HCT116 (cell line): ENCODE measurements at regions not wholly inside any gene's neighbourhood (a gene's known extent, or its start where the extent isn't known, plus 50 kb on each side); places are given as distances from the start of the nearest gene placed in this dataset.

Experiments used
- CBX3 ChIP-seq: IDR thresholded peaks from 2 replicates; pipeline ENCODE4 v1.6.1; 2012; ENCODE audit warnings: low read depth
- EGR1 ChIP-seq: IDR thresholded peaks from 2 replicates; pipeline ENCODE4 v1.6.1; 2012; ENCODE audit warnings: low read depth
- ELF1 ChIP-seq: IDR thresholded peaks from 2 replicates; pipeline ENCODE4 v1.6.1; 2012; ENCODE audit warnings: low read depth, borderline replicate concordance
- EZH2 ChIP-seq: fragments of 200-600 bp; sonication (generic); IDR thresholded peaks from 2 replicates; pipeline ENCODE4 v1.6.1; 2017; ENCODE audit warnings: antibody characterized with exemption, mixed run types
- EZH2phosphoT487 ChIP-seq: fragments of 200-600 bp; IDR thresholded peaks from 2 replicates; pipeline ENCODE4 v1.6.1; 2018; ENCODE audit warnings: antibody characterized with exemption, borderline replicate concordance
- MAX ChIP-seq: IDR thresholded peaks from 2 replicates; pipeline ENCODE4 v1.6.1; 2012
- POLR2A ChIP-seq: IDR thresholded peaks from 2 replicates; pipeline ENCODE4 v1.7.0; 2011; ENCODE audit warnings: borderline replicate concordance; ENCODE audit not compliant: insufficient read depth, insufficient read length; ENCODE audit errors: extremely low read depth
- POLR2AphosphoS5 ChIP-seq: IDR thresholded peaks from 2 replicates; pipeline ENCODE4 v1.6.1; 2011; ENCODE audit warnings: mild to moderate bottlenecking, low read depth, low read length, moderate library complexity
- YY1 ChIP-seq: IDR thresholded peaks from 2 replicates; pipeline ENCODE4 v1.6.1; 2011; ENCODE audit warnings: low read length, low read depth, moderate library complexity, mild to moderate bottlenecking; ENCODE audit not compliant: insufficient replicate concordance; ENCODE audit errors: extremely low read depth
- ZFX ChIP-seq: fragments of 450-650 bp; IDR thresholded peaks from 2 replicates; pipeline ENCODE4 v1.6.1; 2017
- ZNF274 ChIP-seq: fragments of 200-500 bp; sonication (Bioruptor generic); IDR thresholded peaks from 2 replicates; pipeline ENCODE4 v1.6.1; 2014; ENCODE audit warnings: mild to moderate bottlenecking, low read depth, low read length, inconsistent platforms
- TF ChIP-seq, protein P1 (sequence below), 3 experiments: fragments of 200-600 bp in 1 of 3; sonication (generic) in 1 of 3; IDR thresholded peaks in 2 of 3; conservative IDR thresholded peaks in 1 of 3; 2 replicates each; pipeline ENCODE4 v1.5.1; 2012 to 2017; ENCODE audit warnings: low read depth in 2 of 3, low read length in 2 of 3, antibody characterized with exemption in 1 of 3, borderline replicate concordance in 1 of 3, control low read depth in 1 of 3, mild to moderate bottlenecking in 1 of 3, mixed read lengths in 1 of 3, mixed run types in 1 of 3, moderate library complexity in 1 of 3; ENCODE audit not compliant: insufficient read depth in 1 of 3
- TF ChIP-seq, protein P2 (sequence below): IDR thresholded peaks from 2 replicates; pipeline ENCODE4 v1.6.1; 2011; ENCODE audit warnings: mild to moderate bottlenecking, low read length, moderate library complexity; ENCODE audit not compliant: insufficient replicate concordance; ENCODE audit errors: extremely low read depth
- TF ChIP-seq, protein P3 (sequence below): IDR thresholded peaks from 2 replicates; pipeline ENCODE4 v1.6.1; 2012; ENCODE audit warnings: low read depth

- TF ChIP-seq ELF1 (no peak), YY1 (no peak), POLR2A (no peak), EZH2 (no peak), ZNF274 (no peak), EGR1 (no peak), EZH2phosphoT487 (no peak), POLR2AphosphoS5 (no peak), CBX3 (no peak), MAX (no peak), ZFX (no peak)
- TF ChIP-seq, protein P1, sequence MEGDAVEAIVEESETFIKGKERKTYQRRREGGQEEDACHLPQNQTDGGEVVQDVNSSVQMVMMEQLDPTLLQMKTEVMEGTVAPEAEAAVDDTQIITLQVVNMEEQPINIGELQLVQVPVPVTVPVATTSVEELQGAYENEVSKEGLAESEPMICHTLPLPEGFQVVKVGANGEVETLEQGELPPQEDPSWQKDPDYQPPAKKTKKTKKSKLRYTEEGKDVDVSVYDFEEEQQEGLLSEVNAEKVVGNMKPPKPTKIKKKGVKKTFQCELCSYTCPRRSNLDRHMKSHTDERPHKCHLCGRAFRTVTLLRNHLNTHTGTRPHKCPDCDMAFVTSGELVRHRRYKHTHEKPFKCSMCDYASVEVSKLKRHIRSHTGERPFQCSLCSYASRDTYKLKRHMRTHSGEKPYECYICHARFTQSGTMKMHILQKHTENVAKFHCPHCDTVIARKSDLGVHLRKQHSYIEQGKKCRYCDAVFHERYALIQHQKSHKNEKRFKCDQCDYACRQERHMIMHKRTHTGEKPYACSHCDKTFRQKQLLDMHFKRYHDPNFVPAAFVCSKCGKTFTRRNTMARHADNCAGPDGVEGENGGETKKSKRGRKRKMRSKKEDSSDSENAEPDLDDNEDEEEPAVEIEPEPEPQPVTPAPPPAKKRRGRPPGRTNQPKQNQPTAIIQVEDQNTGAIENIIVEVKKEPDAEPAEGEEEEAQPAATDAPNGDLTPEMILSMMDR (IDR thresholded peaks at IDR 0.05 in 2 of 3, conservative IDR thresholded peaks at IDR 0.05 in 1 of 3; ENCODE audit: borderline replicate concordance in 1 of 3, insufficient read depth in 1 of 3, low read depth in 2 of 3, low read length in 2 of 3), result no peak
- TF ChIP-seq, protein P2, sequence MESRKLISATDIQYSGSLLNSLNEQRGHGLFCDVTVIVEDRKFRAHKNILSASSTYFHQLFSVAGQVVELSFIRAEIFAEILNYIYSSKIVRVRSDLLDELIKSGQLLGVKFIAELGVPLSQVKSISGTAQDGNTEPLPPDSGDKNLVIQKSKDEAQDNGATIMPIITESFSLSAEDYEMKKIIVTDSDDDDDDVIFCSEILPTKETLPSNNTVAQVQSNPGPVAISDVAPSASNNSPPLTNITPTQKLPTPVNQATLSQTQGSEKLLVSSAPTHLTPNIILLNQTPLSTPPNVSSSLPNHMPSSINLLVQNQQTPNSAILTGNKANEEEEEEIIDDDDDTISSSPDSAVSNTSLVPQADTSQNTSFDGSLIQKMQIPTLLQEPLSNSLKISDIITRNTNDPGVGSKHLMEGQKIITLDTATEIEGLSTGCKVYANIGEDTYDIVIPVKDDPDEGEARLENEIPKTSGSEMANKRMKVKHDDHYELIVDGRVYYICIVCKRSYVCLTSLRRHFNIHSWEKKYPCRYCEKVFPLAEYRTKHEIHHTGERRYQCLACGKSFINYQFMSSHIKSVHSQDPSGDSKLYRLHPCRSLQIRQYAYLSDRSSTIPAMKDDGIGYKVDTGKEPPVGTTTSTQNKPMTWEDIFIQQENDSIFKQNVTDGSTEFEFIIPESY, result no peak
- TF ChIP-seq, protein P3, sequence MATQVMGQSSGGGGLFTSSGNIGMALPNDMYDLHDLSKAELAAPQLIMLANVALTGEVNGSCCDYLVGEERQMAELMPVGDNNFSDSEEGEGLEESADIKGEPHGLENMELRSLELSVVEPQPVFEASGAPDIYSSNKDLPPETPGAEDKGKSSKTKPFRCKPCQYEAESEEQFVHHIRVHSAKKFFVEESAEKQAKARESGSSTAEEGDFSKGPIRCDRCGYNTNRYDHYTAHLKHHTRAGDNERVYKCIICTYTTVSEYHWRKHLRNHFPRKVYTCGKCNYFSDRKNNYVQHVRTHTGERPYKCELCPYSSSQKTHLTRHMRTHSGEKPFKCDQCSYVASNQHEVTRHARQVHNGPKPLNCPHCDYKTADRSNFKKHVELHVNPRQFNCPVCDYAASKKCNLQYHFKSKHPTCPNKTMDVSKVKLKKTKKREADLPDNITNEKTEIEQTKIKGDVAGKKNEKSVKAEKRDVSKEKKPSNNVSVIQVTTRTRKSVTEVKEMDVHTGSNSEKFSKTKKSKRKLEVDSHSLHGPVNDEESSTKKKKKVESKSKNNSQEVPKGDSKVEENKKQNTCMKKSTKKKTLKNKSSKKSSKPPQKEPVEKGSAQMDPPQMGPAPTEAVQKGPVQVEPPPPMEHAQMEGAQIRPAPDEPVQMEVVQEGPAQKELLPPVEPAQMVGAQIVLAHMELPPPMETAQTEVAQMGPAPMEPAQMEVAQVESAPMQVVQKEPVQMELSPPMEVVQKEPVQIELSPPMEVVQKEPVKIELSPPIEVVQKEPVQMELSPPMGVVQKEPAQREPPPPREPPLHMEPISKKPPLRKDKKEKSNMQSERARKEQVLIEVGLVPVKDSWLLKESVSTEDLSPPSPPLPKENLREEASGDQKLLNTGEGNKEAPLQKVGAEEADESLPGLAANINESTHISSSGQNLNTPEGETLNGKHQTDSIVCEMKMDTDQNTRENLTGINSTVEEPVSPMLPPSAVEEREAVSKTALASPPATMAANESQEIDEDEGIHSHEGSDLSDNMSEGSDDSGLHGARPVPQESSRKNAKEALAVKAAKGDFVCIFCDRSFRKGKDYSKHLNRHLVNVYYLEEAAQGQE, result no peak
These were observed 163.3 kb downstream of the PYDC2 start for GRCh38 chr3:191624299-191624698.
